Stimulated activated CD8-positive, alpha-beta memory T cell treated with anti-CD3 and anti-CD28 coated beads, Interleukin-2, amount 100 ng/mL, for 1 hour (primary cell): ENCODE measurements at regions not wholly inside any gene's neighbourhood (a gene's known extent, or its start where the extent isn't known, plus 50 kb on each side); places are given as distances from the start of the nearest gene placed in this dataset.
"Not testable (repeated sequence)": the region's sequence is repeated elsewhere in the genome, so short reads cannot be mapped to it uniquely, and the experiment has no call there.

ENCODE experiments used
- DNase-seq, 2 donors: peaks; one replicate each; pipeline ENCODE4 v3.0.0-alpha.2; 2020; ENCODE audit warnings: low read depth in 2 of 2

- DNase-seq, result no peak
Observed at GRCh38 chr11:109934151-109934550, 159.0 kb upstream of the ZC3H12C start.

GRCh38 chr11:109936661-109937180, 156.5 kb upstream of the ZC3H12C start:
- no peak for DNase-seq

- DNase-seq, result no peak
Observed at GRCh38 chr11:109937968-109938367, 155.2 kb upstream of the ZC3H12C start.

- DNase-seq, result no peak
Observed at GRCh38 chr11:109939166-109939810, 153.9 kb upstream of the ZC3H12C start.

- no peak for DNase-seq
Observed at GRCh38 chr11:109940816-109941215, 152.4 kb upstream of the ZC3H12C start.

- no peak for DNase-seq
Observed at GRCh38 chr11:109945626-109946321, 147.4 kb upstream of the ZC3H12C start.

GRCh38 chr11:109946322-109946846, 146.8 kb upstream of the ZC3H12C start:
- peak in 1 of 2 donors; percentile 4 for DNase-seq

GRCh38 chr11:109954534-109954933, 138.7 kb upstream of the ZC3H12C start:
- DNase-seq, result no peak

- DNase-seq, result no peak
Observed at GRCh38 chr11:109956124-109956793, 136.9 kb upstream of the ZC3H12C start.

GRCh38 chr11:109957000-109957399, 136.2 kb upstream of the ZC3H12C start:
- no peak for DNase-seq

GRCh38 chr11:109957601-109958000, 135.6 kb upstream of the ZC3H12C start:
- no peak for DNase-seq

- no peak for DNase-seq
Observed at GRCh38 chr11:109958131-109958820, 134.9 kb upstream of the ZC3H12C start.

GRCh38 chr11:109958821-109959166, 134.4 kb upstream of the ZC3H12C start:
- DNase-seq, result no peak

- DNase-seq, result no peak
Observed at GRCh38 chr11:109960831-109961230, 132.4 kb upstream of the ZC3H12C start.

GRCh38 chr11:109961261-109961660, 131.9 kb upstream of the ZC3H12C start:
- no peak for DNase-seq

GRCh38 chr11:109963101-109963500, 130.1 kb upstream of the ZC3H12C start:
- DNase-seq, result no peak

GRCh38 chr11:109964487-109964886, 128.7 kb upstream of the ZC3H12C start:
- no peak for DNase-seq

GRCh38 chr11:109965445-109965844, 127.7 kb upstream of the ZC3H12C start:
- DNase-seq, result not testable (repeated sequence)

- not testable (repeated sequence) for DNase-seq
Observed at GRCh38 chr11:109965926-109966325, 127.3 kb upstream of the ZC3H12C start.

- DNase-seq, result not testable (repeated sequence)
Observed at GRCh38 chr11:109967136-109967535, 126.1 kb upstream of the ZC3H12C start.

GRCh38 chr11:109968299-109968698, 124.9 kb upstream of the ZC3H12C start:
- no peak for DNase-seq

GRCh38 chr11:109968781-109969180, 124.4 kb upstream of the ZC3H12C start:
- DNase-seq, result no peak
